ENCODE measurements at regions not wholly inside any gene's neighbourhood (a gene's known extent, or its start where the extent isn't known, plus 50 kb on each side); places are given as distances from the start of the nearest gene placed in this dataset.

GRCh38 chr10:52551046-52551445 is 221.5 kb downstream of the MBL2 start:
- Histone ChIP-seq H3K9ac (ENCODE audit: low read depth, low read length) (no peak overlapping the region), H3K4me2 (ENCODE audit: insufficient read depth, low read length) (no peak overlapping the region), H3K27me3 (ENCODE audit: insufficient read depth, low read length, poor library complexity) (no peaks in the 10 kb centered on the region), H3K79me2 (ENCODE audit: insufficient read depth, low read length) (no peaks in the 10 kb centered on the region), H3K4me1 (ENCODE audit: insufficient read depth, low read length) (no peaks in the 10 kb centered on the region), H3K36me3 (ENCODE audit: insufficient read depth, low read length) (no peaks in the 10 kb centered on the region), H4K20me1 (ENCODE audit: insufficient read depth, low read length) (no peaks in the 10 kb centered on the region), H3K27ac (ENCODE audit: low read length) (no peak overlapping the region), H2AFZ (ENCODE audit: low read depth, low read length) (no peak overlapping the region), H3K9me3 (ENCODE audit: insufficient read depth, low read length, severe bottlenecking) (no peaks in the 10 kb centered on the region), H3K4me3 (ENCODE audit: low read depth in 1 of 2, low read length in 2 of 2) (no peak overlapping the region)
- TF ChIP-seq CTCF (IDR thresholded peaks at IDR 0.05; ENCODE audit: borderline replicate concordance, extremely low read depth, low read length, poor library complexity, severe bottlenecking) (no peak), EZH2 (IDR thresholded peaks at IDR 0.05; ENCODE audit: borderline replicate concordance, low read depth, low read length, severe bottlenecking) (no peak)
- ATAC-seq (ENCODE audit: insufficient read depth, low read depth) (no peak), DNase-seq (no peak)

DNA sequence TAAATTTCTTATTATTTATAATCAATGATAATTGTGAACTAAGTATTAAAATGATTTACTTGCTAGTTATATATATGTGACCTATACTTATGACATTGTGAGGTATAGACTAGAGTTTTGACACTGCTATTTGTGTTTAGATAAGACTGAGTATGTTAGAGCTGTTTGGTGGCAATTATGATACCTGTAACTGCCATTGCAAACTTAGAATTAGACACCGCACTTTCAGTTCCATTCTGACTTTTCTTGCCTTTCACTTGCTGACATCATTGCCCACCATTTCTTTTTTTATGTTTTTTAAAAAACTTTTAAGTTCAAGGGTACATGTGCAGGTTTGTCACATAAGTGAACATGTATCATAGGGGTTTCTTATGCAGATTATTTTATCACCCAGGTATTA is 214.5 kb downstream of the MBL2 start:
- Histone ChIP-seq H3K27me3 (ENCODE audit: insufficient read depth, low read length, poor library complexity) (no peaks in the 10 kb centered on the region), H3K27ac (ENCODE audit: low read length) (no peak overlapping the region), H3K4me2 (ENCODE audit: insufficient read depth, low read length) (no peak overlapping the region), H2AFZ (ENCODE audit: low read depth, low read length) (no peak overlapping the region), H3K4me3 (ENCODE audit: low read depth in 1 of 2, low read length in 2 of 2) (no peak overlapping the region), H3K9me3 (ENCODE audit: insufficient read depth, low read length, severe bottlenecking) (no peaks in the 10 kb centered on the region), H3K36me3 (ENCODE audit: insufficient read depth, low read length) (no peaks in the 10 kb centered on the region), H3K79me2 (ENCODE audit: insufficient read depth, low read length) (no peaks in the 10 kb centered on the region), H3K4me1 (ENCODE audit: insufficient read depth, low read length) (no peaks in the 10 kb centered on the region), H3K9ac (ENCODE audit: low read depth, low read length) (no peak overlapping the region), H4K20me1 (ENCODE audit: insufficient read depth, low read length) (no peaks in the 10 kb centered on the region)
- TF ChIP-seq EZH2 (IDR thresholded peaks at IDR 0.05; ENCODE audit: borderline replicate concordance, low read depth, low read length, severe bottlenecking) (no peak), CTCF (IDR thresholded peaks at IDR 0.05; ENCODE audit: borderline replicate concordance, extremely low read depth, low read length, poor library complexity, severe bottlenecking) (no peak)
- ATAC-seq (ENCODE audit: insufficient read depth, low read depth) (no peak), DNase-seq (no peak)

GRCh38 chr10:52561322-52561721 is 211.3 kb downstream of the MBL2 start:
- Histone ChIP-seq H3K9ac (ENCODE audit: low read depth, low read length) (no peak overlapping the region), H3K9me3 (ENCODE audit: insufficient read depth, low read length, severe bottlenecking) (no peaks in the 10 kb centered on the region), H2AFZ (ENCODE audit: low read depth, low read length) (no peak overlapping the region), H3K4me1 (ENCODE audit: insufficient read depth, low read length) (no peaks in the 10 kb centered on the region), H3K27me3 (ENCODE audit: insufficient read depth, low read length, poor library complexity) (no peaks in the 10 kb centered on the region), H3K27ac (ENCODE audit: low read length) (no peak overlapping the region), H3K79me2 (ENCODE audit: insufficient read depth, low read length) (no peaks in the 10 kb centered on the region), H3K36me3 (ENCODE audit: insufficient read depth, low read length) (no peaks in the 10 kb centered on the region), H3K4me3 (ENCODE audit: low read depth in 1 of 2, low read length in 2 of 2) (no peak overlapping the region), H3K4me2 (ENCODE audit: insufficient read depth, low read length) (no peak overlapping the region), H4K20me1 (ENCODE audit: insufficient read depth, low read length) (no peaks in the 10 kb centered on the region)
- TF ChIP-seq CTCF (IDR thresholded peaks at IDR 0.05; ENCODE audit: borderline replicate concordance, extremely low read depth, low read length, poor library complexity, severe bottlenecking) (no peak), EZH2 (IDR thresholded peaks at IDR 0.05; ENCODE audit: borderline replicate concordance, low read depth, low read length, severe bottlenecking) (no peak)
- DNase-seq (no peak), ATAC-seq (ENCODE audit: insufficient read depth, low read depth) (no peak)

DNA sequence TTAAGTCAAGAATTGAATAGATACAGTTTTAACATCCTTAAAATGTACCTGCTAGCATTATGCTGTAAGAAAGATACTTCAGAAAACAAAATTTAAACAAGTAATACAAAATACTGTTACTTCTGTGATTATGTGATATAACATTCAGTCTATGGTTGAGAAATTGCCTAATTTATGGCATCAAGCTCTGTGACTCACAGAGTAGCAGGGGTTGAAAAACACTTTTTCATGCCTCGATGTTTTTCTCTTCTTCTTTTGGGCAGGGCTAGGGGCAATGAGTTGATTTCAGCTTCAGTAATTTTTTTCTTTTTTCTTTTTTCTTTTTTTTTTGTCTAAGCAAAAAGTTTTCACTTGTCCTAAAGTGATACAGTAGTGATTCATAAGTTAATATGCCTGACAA is 209.2 kb downstream of the MBL2 start:
- Histone ChIP-seq H3K79me2 (ENCODE audit: insufficient read depth, low read length) (no peaks in the 10 kb centered on the region), H4K20me1 (ENCODE audit: insufficient read depth, low read length) (no peaks in the 10 kb centered on the region), H3K36me3 (ENCODE audit: insufficient read depth, low read length) (no peaks in the 10 kb centered on the region), H3K4me3 (ENCODE audit: low read depth in 1 of 2, low read length in 2 of 2) (no peak overlapping the region), H3K27me3 (ENCODE audit: insufficient read depth, low read length, poor library complexity) (no peaks in the 10 kb centered on the region), H3K9ac (ENCODE audit: low read depth, low read length) (no peak overlapping the region), H3K27ac (ENCODE audit: low read length) (no peak overlapping the region), H3K4me2 (ENCODE audit: insufficient read depth, low read length) (no peak overlapping the region), H2AFZ (ENCODE audit: low read depth, low read length) (no peak overlapping the region), H3K9me3 (ENCODE audit: insufficient read depth, low read length, severe bottlenecking) (no peaks in the 10 kb centered on the region), H3K4me1 (ENCODE audit: insufficient read depth, low read length) (no peaks in the 10 kb centered on the region)
- DNase-seq, result no peak
- no peak for ATAC-seq (ENCODE audit: insufficient read depth, low read depth)
- TF ChIP-seq CTCF (IDR thresholded peaks at IDR 0.05; ENCODE audit: borderline replicate concordance, extremely low read depth, low read length, poor library complexity, severe bottlenecking) (no peak), EZH2 (IDR thresholded peaks at IDR 0.05; ENCODE audit: borderline replicate concordance, low read depth, low read length, severe bottlenecking) (no peak)

Measured in DND-41 (cell line).